Fibroblast of skin of left quadriceps (primary cell): ENCODE measurements at regions not wholly inside any gene's neighbourhood (a gene's known extent, or its start where the extent isn't known, plus 50 kb on each side); places are given as distances from the start of the nearest gene placed in this dataset.

Source experiments
- DNase-seq, 2 experiments: peaks; one replicate each; pipeline ENCODE4 v3.0.0-alpha.2; 2013; ENCODE audit warnings: low read depth in 2 of 2

DNA sequence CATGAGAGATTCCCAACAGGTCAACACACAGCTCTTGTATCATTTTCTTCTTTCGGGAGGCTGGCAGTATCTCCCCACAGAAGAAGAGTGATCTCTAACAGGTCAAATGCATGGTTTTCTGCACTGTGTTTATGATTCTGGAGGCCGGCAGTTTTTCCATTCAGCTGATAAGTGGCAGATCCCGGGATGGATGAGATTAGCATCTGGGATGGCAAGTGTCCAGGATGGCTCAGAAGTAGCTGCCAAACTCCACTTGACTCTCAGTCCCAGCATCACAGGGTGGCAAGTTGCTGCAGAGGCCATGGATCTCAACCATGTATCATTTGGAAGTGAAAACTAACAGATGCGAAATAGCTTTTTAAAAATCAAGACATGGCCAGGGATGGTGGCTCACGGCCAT lies 97.8 kb upstream of the SLC44A1 start:
- no peak for DNase-seq

DNA sequence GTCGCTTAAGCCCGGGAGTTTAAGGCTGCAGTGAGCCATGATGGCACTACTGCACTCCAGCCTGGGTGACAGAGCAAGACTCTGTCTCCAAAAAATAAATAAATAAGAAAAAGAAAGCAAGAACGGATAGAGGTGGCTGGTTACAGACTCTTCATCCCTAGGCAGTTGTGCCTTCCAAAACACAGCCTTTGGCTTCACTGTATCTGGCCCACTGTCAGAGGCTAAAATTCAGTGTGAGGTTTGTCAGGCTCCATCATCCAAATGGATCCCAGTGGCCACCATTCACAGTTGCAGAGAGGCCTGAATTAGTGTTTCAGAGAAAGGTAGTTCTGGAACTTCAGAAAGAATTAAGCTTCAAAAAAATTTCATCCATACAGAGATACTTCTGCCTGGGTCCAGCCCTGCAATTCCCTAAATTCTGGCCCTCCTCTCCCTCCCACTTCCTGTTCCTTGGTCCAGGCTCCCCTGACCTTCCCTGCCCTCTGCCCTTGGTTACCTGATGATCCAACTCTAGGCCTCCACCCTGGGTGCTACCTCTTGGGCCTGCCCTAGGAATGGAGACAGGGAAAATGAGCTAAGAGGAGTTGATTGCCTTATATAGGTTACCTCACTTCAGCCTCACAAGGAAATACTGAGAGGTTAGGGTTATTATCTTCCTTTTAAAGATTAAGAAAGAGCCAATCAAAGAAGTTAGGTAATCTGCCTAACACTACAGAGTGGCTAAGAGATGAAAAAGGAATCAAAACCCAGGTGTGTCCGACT lies 97.2 kb upstream of the SLC44A1 start:
- no peak for DNase-seq

DNA sequence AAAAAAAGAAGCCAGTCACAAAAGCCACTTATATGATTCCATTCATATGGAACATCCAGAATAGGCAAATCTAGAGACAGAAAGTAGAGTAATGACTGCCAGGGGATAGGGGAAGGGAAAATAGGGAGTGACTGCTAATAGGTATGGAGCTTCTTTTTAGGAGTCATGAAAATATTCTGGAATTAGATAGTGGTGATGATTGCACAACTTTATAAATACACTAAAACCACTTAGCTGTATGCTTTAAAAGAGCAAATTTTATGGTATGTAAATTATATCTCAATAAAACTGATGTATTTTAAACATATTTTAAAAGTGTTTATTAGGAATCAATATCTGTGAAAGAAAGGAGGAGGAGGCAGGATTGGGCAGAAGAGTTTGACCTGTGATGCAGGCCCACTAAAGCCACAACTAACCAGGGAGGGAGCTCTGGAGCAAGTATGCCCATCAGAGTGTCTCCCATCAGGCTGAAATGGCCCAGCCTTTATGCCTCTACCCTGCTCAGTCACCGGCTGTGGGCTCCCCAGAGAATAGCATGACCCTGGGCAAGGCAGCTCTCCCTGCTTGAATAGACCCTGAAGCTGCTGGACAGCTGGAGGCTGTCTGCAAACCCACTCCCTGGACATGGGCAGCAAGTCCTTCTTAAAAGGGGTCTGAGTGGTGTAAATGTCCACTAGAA lies 96.0 kb upstream of the SLC44A1 start:
- DNase-seq: no peak

DNA sequence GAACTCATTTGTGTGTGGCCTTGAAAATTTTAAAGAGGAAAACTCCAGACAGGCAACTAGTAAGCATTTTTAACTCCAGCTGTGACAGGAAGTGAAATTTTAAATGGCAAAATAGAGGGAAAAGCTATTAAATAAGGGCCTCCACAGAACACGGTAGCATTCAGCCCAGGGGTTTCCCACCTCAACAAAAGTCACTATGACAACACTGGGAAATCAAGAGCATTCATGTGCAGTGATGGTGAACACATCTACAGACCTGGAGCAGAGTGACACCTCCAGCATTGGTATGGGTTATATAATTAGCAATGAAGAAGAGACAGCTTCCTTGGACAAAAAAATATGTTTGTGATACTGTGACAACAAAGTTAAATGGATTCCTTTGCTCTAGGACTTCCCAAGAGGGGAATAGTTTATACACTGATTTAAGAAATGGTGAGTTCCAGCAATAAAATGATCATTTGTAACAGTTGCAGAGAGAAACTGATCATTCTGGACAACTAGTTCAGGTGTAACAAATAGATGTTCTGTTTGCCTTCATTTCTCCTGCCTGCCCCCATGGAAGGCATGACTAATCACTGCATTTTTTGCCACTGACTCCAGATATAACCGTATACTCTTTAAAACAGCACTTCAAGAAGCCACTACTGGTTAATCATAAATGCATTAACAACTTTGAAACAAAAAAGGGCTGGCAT lies 93.3 kb upstream of the SLC44A1 start:
- no peak for DNase-seq

DNA sequence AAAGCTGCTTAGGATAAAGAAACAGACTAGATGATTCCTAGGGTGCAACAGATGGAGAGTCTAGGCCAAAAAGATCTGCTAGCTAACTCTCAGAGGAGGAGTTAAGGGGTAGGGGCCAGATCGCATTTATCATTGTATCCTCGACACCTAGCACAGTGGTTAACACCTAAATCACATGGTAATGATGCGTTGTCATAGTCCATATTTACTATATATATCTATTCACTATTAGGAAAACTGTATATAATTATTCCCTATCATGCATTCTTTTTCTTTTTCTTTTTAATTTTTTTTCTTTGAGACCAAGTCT lies 92.8 kb upstream of the SLC44A1 start:
- no peak for DNase-seq

DNA sequence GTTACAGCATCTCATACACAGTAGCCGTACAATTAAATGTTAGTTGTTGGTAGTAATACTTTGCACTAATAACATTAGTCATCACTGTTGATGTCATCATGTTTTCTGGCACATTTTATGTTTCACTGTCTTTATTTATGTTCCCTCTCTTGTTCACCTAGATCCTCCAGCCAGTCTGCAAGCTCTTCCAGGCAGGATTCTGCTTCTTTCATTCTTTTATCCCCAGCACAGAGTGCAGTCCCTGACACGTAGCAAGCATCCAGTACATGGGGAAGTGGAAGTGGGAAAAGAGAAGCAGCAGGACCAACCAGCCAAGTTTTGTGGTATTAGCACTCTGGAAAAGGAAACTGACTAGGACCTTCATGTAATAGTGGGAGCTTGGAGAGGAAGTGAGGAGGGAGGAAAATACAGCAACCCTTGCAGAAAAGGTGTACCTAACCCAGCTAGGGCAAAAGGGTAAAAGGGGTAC lies 89.7 kb upstream of the SLC44A1 start:
- DNase-seq: no peak

DNA sequence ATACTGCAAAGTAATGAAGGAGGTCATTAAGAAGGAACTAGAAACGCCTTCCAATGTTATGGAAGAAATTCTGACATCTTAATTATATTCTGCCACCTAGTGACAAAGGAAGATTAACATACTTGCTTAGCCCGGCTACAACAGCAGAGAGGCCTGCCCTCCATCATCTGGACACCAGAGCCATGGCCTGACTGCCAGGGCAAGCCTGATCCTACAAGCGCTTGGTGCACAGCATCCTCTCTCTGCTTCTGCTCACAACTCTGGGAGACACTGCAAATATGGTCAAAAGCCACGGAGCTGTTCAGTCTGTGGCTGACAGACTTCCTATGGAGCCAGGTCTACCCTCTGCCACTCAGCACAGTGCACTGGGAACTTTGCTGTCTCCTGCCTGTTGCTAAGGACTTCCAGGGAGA lies 87.3 kb upstream of the SLC44A1 start:
- DNase-seq: peak; percentile 52 to 56

DNA sequence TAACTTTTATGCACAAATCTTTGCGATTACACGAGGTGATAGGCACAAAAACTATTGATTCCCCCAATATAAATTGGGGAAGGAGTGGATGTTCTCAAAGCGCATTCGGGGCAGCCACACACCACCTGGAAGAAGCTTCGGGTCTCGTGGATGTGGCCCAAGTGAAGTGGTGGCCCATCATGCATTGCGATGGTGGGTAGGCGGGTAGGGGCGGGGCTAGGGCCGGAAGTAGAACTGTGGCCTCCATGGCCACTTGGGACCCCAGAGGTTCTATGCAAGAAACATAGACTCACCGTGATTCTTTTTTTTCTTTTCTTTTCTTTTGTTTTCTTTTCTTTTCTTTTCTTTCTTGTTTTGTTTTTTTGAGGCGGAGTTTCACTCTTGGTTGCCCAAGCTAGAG lies 86.4 kb upstream of the SLC44A1 start:
- no peak for DNase-seq

DNA sequence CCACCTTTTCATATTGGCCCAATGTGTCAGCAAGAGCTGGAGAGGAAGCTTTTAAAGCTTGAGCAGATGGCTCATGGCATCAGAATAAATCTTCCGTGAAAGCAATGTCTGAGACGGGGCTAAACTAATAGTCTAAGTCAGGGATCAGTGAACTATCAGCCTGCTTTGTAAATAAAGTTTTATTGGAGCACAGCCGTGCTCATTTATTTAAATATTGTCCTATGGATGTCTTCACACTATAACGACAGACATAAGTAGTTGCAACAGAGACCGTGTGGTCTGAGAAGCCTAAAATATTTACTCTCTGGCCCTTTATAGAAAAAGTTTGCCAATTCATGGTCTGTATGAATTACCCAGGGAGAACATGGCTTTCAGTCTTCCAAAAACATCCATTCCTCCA lies 85.6 kb upstream of the SLC44A1 start:
- no peak for DNase-seq

DNA sequence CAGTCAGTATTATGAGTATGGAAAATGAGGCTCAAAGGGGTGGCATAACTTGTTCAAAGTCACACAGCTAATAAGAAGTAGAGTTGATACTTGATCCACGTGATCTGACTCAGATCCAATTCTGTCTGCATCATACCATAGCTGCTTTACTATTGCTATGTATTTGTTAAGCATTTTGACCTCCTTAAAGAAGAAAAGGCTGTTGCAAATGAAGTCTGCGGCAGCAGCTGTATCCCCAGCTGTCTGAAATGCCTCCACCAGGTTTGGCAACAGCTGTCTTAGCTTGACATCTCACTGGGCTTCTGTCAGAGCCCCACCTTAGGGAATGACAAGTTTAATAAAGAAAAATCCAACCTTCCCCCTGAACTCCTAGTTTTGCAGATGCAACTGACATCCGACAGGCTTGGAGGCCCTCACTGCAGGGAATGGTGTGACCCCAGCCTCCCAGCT lies 75.6 kb upstream of the SLC44A1 start:
- DNase-seq: no peak

DNA sequence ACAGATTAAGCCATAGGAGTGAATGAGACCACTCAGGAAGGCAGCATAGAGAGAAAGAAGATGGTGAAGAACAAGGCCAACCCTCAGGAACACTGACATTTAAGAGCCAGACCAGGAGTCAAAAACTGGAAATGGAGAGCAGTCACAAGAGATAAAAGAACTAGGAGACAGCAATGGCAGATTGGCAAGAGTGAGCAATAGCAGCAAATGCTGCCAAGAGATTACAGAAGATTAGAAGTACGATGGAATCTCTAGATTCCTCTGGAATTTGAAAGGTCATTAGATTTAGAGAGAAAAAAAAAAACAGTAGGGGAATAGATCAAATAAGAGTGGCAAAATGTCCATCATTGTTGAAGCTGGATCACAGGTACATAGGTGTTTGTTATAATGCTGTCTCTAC lies 73.4 kb upstream of the SLC44A1 start:
- DNase-seq: no peak

DNA sequence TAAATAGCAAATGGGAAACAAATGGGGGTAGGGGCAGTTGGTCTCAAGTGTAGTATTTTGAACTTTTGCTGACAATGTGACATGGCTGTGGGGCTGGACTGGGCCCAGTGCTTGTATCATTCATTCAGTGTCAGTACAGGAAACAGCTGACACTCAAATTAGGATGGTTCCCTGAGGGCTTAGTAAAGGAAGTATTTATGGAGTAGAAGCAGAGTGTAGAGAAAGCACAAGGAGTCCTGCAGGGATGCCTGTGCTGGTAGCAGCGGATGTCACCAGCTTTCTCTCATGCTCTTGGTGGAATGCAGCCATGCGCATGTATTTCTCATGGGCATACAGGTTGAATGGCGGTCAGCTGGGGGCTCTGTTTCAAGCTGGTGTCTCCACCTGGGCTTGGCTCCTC lies 72.9 kb upstream of the SLC44A1 start:
- DNase-seq: no peak

DNA sequence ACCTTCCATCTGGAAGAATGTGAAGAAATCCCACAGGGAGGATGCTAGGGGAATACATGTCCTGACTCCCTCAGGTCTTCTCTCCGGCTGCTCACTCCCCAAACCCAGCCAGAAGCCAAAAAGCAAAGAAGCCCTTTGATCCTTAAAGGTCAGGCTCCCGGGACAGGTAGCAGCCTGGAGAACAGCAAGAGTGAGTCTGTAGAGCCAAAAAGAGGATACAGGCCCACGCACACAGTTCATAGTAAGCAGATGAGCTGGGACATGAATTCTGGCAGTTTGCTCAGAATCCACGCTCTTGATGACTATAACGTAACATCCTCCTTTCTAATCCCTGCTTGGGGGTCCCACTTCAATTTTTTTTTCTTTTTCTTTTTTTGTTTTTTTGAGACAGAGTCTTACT lies 72.0 kb upstream of the SLC44A1 start:
- no peak for DNase-seq

DNA sequence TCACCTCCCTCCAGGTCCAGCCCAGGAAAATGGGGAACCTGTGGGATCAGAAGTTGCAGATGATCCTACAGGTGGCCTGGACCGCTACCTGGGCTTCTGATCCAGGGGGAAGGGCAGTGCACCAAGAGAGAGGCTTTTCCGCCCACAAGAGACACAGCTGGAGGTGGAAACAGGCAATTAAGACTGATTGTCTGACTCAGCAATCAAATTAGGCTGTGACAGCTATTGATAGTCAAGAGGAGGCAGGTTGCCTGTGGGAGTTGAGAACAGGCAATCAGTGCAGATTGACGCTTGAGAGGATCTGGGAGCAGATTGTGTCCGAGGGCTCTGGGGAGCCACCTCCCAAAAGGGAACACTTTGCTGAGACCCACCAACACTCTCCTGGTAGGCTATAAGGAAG lies 71.1 kb upstream of the SLC44A1 start:
- DNase-seq: no peak

DNA sequence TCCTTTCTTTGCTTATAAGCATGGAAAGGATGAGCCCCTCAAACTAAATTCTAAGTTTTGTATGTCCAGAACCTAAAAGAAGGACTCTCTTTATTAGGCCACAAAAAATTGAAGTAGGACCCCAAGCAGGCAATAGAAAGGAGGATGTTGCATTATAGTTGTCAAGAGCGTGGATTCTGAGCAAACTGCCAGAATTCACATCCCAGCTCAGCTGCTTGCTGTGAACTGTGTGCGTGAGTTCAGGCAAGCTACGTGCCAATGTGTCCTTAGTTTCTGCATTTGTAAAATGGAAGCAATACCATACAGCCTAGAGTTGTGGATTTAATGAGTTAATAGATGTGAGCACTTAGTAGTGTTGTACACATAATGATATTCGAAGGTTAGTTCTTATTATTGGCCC lies 70.6 kb upstream of the SLC44A1 start:
- no peak for DNase-seq

DNA sequence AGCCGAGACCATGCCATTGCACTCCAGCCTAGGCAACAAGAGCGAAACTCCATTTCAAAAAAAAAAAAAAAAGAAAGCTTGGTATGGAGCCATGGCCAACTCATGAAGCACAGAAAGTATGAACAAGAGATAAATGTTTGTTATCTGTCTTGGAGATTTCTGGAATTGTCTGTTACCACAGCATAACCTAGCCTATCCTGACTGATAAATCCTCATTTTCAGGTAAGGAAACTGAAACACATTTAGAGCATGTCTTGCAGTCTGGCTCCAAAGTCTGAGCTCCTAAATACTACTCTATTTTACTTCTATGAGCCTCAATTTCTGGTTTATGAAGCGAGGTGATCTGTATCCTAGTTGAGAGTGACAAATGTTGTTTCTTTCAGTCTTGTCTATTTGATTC lies 68.3 kb upstream of the SLC44A1 start:
- no peak for DNase-seq

DNA sequence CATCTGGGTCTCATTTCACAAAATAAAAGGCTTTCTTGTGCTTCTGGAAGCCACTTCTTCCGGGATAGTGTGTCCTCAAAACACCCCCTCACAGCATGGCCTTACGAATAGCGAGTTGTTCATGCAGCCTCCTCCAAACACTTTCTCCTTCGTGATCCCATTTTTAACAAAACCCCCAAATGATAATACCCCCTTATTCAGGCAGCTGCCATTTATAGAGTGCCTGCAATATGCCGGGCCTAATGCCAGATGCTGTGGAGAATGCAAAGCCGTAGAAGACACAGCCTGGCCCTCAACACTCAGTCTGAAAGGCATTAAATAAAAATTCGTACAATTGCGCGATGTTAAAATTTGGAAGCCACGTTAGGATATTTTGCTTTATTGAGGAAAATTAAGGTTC lies 66.4 kb upstream of the SLC44A1 start:
- DNase-seq: no peak

DNA sequence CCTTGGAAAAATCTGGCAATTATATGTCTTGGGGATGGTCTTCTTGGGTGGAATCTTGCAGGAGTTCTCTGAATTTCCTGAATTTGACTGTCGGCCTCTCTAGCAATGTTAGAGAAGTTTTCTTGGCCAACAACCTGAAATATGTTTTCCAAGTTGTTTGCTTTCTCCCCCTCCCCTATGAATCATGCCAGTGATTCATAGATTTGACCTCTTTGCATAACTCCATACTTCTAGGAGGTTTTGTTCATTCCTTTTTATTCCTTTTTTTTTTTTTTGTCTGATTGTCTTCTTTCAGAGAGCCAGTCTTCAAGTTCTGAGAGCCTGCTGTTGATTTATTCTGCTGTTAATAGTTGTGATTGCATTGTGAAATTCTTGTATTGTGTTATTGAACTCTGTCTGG lies 56.7 kb upstream of the SLC44A1 start:
- peak; percentile 57 to 68 for DNase-seq

DNA sequence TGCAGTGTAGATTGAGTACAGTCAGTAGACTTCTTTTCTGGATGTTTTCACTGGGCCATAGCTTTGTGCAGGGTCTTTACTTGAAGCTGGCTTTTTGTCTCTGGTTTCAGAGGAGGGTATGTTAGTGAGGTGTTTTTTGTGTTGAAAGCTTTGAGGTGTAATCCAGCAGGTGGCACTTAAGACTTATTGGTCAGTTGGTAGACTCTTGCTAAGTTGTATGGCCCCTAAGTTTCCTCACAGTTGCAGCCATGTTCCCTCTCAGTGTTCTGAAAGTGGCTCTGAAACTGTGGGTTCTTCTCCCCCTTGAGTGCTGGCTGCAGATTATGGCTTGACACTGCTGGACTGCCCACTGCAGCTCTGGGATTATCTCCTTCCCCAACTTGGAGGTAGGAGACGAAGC lies 55.7 kb upstream of the SLC44A1 start:
- no peak for DNase-seq

DNA sequence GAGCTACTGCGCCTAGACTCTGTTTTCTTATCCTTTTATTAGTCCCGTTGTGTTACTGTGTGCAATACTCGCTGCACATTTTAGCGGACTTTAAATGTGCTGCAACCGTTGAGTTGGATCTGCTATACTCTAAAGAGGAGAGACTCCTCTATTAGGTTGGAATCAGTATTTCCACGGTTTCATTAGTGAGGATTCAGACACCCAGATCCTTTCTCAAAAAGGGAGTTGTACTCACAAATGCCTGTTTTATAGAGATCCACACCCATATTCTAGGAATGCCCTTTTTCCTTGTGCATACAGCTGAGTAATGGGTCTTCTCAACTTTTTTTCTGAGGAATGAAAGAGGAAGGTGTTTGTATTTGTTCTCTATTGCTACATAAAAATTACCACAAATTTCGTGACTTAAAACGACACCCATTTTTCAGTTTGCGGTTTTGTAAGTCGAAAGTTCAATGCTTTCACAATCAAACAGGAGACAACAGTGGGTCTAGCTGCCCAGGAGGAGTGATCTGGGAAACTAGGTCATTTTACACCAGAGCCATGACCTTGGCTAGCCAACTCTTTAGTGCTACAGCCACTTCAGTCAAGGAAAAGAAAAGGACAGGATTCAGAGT lies 52.8 kb upstream of the SLC44A1 start:
- no peak for DNase-seq

DNA sequence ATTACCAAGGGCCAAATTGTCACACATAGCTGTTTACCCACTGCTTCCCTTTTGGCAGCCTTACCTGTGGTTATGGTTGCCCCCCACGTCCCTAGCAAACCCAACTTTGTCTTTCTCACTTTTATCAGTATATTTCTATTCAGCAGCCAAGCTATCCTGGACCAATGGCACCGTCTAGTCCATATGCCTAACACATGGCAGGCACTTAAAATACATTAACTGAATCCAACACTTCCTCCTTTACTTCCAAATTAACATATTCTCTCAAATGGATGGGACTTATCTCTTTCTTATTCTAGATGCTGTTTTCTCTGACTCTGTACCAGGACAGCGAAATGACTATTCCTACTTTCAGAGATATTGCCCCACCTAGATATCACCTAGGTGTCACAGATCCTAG lies 50.9 kb upstream of the SLC44A1 start:
- no peak for DNase-seq

DNA sequence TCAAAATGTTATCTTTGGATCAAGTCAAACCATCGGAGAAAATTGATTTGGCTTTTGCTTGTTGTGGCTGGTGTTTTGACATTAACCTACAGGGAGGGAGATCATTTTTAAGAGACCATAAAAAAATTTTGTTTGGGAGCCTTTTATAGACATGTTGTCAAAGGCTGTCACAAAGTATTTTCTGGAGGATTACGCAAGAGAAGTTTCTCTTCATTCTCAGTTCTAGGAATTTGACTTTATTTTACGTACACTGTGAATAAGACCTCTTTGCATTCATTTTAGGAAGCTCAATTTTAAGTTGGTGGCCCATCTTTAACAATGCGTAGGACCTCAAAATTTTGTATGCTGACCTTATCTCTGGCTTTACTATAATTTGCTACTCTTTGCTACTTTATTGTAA lies 50.2 kb upstream of the SLC44A1 start:
- DNase-seq: no peak
